ENCODE measurements at regions not wholly inside any gene's neighbourhood (a gene's known extent, or its start where the extent isn't known, plus 50 kb on each side); places are given as distances from the start of the nearest gene placed in this dataset.

DNA sequence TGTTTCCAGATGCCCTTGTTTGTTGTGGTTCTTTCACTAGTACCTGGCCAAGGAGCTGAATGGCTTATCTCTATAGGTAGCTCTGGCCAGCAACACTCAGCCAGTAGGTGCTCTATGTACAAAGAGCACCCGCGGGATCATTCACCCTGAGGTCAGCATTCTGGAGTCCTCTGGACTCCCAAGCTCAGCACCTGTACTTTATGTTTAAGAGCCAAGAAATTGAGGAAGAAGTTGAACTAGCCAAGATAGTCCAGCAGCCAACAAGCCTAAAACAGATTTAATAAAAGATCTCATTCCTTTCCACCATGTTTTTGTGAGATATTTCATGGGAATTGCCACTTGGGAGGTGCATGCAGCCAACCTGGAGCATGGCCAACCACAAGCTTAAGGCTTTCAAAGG, 242.6 kb upstream of the PAPPA start:
- TF ChIP-seq, protein P1, sequence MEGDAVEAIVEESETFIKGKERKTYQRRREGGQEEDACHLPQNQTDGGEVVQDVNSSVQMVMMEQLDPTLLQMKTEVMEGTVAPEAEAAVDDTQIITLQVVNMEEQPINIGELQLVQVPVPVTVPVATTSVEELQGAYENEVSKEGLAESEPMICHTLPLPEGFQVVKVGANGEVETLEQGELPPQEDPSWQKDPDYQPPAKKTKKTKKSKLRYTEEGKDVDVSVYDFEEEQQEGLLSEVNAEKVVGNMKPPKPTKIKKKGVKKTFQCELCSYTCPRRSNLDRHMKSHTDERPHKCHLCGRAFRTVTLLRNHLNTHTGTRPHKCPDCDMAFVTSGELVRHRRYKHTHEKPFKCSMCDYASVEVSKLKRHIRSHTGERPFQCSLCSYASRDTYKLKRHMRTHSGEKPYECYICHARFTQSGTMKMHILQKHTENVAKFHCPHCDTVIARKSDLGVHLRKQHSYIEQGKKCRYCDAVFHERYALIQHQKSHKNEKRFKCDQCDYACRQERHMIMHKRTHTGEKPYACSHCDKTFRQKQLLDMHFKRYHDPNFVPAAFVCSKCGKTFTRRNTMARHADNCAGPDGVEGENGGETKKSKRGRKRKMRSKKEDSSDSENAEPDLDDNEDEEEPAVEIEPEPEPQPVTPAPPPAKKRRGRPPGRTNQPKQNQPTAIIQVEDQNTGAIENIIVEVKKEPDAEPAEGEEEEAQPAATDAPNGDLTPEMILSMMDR (IDR thresholded peaks at IDR 0.05): no peak
- no peak for TF ChIP-seq ZNF219 (CRISPR knock-in tag; IDR thresholded peaks at IDR 0.05; ENCODE audit: borderline replicate concordance)
- TF ChIP-seq FOXJ3 (CRISPR knock-in tag; IDR thresholded peaks at IDR 0.05; ENCODE audit: borderline replicate concordance): no peak
- no peak for TF ChIP-seq TEAD1 (CRISPR knock-in tag; IDR thresholded peaks at IDR 0.05)
- TF ChIP-seq, protein P2, sequence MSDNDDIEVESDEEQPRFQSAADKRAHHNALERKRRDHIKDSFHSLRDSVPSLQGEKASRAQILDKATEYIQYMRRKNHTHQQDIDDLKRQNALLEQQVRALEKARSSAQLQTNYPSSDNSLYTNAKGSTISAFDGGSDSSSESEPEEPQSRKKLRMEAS (CRISPR knock-in tag; IDR thresholded peaks at IDR 0.05): no peak
